C4-2B (cell line): ENCODE measurements at regions not wholly inside any gene's neighbourhood (a gene's known extent, or its start where the extent isn't known, plus 50 kb on each side); places are given as distances from the start of the nearest gene placed in this dataset.

ENCODE experiments used
- H3K27ac ChIP-seq: fragments of 450-650 bp; 2 replicates; pipeline ENCODE4 v1.5.1; 2017
- ZFX ChIP-seq: fragments of 450-650 bp; IDR thresholded peaks from 2 replicates; pipeline ENCODE4 v1.6.1; 2017
- TF ChIP-seq, protein P1 (sequence below): fragments of 450-650 bp; conservative IDR thresholded peaks from 2 replicates; pipeline ENCODE4 v1.5.1; 2017; ENCODE audit warnings: mild to moderate bottlenecking

DNA sequence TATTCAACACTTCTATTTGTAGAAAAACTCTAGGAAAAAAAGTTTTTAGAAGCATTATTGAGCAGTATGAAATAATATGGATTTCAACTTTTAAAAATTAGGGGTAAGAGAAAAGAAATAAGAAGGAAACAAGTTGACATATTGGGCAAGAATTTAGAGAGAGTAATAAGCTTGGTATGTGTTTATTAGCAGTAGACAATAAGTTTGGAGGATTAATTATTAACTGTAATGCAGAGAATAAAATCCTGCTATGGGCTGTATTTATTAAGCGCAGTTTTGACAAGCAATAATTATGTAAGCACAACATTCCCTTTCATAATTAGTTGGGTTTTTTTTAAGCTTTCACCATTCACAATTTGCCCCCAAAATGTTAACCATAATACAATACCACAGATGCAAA, 162.7 kb upstream of the SLC7A11 start:
- no peak overlapping the region for H3K27ac ChIP-seq
- no peak for TF ChIP-seq ZFX
- TF ChIP-seq, protein P1, sequence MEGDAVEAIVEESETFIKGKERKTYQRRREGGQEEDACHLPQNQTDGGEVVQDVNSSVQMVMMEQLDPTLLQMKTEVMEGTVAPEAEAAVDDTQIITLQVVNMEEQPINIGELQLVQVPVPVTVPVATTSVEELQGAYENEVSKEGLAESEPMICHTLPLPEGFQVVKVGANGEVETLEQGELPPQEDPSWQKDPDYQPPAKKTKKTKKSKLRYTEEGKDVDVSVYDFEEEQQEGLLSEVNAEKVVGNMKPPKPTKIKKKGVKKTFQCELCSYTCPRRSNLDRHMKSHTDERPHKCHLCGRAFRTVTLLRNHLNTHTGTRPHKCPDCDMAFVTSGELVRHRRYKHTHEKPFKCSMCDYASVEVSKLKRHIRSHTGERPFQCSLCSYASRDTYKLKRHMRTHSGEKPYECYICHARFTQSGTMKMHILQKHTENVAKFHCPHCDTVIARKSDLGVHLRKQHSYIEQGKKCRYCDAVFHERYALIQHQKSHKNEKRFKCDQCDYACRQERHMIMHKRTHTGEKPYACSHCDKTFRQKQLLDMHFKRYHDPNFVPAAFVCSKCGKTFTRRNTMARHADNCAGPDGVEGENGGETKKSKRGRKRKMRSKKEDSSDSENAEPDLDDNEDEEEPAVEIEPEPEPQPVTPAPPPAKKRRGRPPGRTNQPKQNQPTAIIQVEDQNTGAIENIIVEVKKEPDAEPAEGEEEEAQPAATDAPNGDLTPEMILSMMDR: no peak

DNA sequence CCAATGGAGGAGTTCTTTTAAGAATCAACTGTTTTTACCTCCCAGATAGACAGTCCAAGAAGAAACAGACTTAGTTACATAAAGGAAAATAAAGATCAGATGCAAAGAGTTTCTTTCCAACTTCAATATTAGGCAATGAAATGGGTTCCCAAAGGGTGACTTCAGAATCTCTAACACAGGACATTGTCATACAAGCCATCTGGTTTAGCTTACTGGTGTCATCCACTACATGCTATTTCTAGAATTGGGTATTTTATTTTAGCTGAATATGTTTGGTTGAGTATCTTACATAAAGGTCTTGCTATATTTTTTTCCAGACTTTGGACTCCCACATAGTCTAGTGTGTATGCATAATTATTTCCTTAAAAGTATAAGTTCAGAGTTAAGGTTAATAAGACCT, 162.1 kb upstream of the SLC7A11 start:
- no peak overlapping the region for H3K27ac ChIP-seq
- TF ChIP-seq ZFX: no peak
- TF ChIP-seq, protein P1: no peak

DNA sequence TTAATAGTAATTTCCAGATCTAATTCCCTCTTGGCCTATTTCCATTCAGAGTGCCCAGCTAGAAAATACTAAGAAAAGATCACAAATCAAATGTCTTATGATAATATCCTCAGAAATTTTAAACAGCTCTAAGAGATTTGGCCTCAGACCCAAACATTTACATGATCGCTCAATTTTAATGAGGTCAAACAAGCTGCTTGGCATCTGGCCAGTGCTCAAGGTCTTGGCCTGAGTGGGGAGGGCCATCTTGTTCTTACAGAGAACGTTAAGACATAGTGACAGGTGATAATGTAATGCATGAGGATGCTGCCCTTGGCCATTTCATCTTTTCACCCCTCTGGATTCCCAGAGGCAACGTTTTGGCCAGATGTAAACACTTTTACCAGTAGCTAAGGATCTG, 159.2 kb upstream of the SLC7A11 start:
- TF ChIP-seq ZFX: no peak
- TF ChIP-seq, protein P1: no peak
- H3K27ac ChIP-seq: no peak overlapping the region

DNA sequence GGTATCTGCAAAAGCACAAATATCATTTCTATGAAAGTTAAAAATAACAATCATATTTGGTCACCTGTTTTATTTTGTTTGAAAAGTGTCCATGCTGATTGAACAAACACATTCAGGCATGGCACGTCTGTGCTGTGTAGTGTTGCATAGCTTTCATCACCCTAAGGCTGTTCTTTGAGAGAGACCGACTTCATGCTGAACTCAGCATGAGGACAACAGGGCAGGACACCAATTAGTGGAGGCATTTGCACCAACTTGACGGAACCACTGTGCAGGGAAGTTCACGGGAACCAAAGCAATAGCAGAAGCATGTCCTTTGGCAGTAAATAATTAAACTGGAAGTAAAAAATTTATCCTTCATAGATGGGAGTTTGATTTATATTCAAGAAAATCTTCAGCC, 158.4 kb upstream of the SLC7A11 start:
- TF ChIP-seq ZFX: no peak
- TF ChIP-seq, protein P1: no peak
- no peak overlapping the region for H3K27ac ChIP-seq

DNA sequence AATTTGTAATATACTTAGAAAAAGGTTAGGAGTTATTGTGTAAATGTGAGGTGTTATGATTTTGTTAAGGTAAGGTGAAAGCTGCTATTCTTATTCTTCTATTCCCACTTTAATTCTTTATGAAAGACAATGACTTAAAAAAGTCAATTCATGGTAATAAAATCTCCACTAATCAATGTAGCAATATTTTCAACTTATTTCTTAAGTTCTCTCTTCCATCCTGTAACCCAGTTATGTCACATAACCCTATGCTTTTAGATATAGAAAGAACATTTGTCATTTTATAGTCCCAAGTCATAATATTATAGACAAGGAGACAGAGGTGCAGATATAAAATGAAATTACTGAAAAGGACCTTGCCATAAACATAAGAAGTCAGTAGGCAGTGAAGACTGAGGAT, 157.9 kb upstream of the SLC7A11 start:
- no peak overlapping the region for H3K27ac ChIP-seq
- TF ChIP-seq, protein P1: no peak
- TF ChIP-seq ZFX: no peak

DNA sequence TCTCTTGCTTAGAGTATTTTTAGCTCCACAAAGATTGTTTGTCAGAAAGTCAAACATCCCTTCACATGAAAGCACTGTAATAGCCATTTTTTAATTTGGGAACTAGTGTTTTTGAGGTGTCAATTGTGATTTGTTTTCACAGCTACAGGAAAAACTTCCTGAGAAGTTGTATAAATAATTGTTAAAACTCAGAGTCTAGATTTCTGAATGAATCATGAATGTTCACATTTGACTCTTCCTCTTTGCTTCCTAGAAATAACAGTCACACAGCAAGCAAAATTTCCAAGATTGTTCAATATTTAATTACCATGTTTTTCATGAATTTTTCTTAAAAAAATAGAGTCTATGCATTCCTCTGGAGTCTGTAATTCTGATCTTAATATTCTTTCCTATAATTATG, 156.9 kb upstream of the SLC7A11 start:
- H3K27ac ChIP-seq: no peak overlapping the region
- TF ChIP-seq, protein P1: no peak
- TF ChIP-seq ZFX: no peak

DNA sequence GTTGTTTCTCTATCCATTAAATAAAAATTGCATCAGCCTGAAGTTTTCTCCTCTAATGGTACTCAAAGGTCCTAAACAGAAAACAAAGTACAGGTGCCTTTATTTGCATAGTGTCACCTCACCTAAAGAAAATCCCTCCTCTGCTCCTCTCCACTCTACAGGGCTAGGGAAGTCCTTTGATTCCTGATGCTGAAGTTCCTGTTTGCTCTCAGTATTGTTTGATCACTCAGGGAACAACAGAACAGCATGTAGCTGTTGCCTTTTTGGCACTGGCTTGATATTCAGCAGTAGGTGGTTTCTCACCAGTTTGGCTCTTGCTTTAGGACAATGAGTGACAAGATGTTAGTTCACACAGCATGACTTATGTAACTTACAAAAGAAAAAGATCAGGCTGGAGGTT, 156.2 kb upstream of the SLC7A11 start:
- TF ChIP-seq, protein P1: no peak
- no peak for TF ChIP-seq ZFX
- H3K27ac ChIP-seq: no peak overlapping the region; the same call in 1 of the 2 replicates
